SU-DHL-6 (cell line): ENCODE measurements at regions not wholly inside any gene's neighbourhood (a gene's known extent, or its start where the extent isn't known, plus 50 kb on each side); places are given as distances from the start of the nearest gene placed in this dataset.

ENCODE experiments used
- H2AFZ ChIP-seq: fragments of 200-600 bp; sonication (generic); 2 replicates; pipeline ENCODE4 v1.6.1; 2014; ENCODE audit warnings: low read depth, mild to moderate bottlenecking, moderate library complexity, mixed read lengths, antibody characterized with exemption, low read length; ENCODE audit not compliant: severe bottlenecking
- H3F3A ChIP-seq: fragments of 200-600 bp; shearing (Covaris generic); 2 replicates; pipeline ENCODE4 v1.6.0; 2016; ENCODE audit warnings: antibody characterized with exemption, mild to moderate bottlenecking; ENCODE audit not compliant: insufficient read depth
- H3K27ac ChIP-seq: fragments of 200-600 bp; sonication (generic); 2 replicates; pipeline ENCODE4 v1.5.1; 2016; ENCODE audit warnings: low read depth, mild to moderate bottlenecking, low read length, moderate library complexity, mixed read lengths
- H3K27me3 ChIP-seq: fragments of 200-600 bp; sonication (generic), shearing (Covaris generic); 2 replicates; pipeline ENCODE4 v1.6.0; 2014; ENCODE audit warnings: mild to moderate bottlenecking, low read length
- H3K36me3 ChIP-seq: fragments of 200-600 bp; sonication (generic); 2 replicates; pipeline ENCODE4 v1.6.1; 2014; ENCODE audit warnings: mild to moderate bottlenecking, low read length, mixed read lengths
- H3K4me2 ChIP-seq: fragments of 300-600, 200-600 bp; shearing (Covaris generic), sonication (generic); 2 replicates; pipeline ENCODE4 v1.6.0; 2014; ENCODE audit warnings: low read length, low read depth, mild to moderate bottlenecking; ENCODE audit not compliant: poor library complexity, severe bottlenecking
- H3K4me3 ChIP-seq: fragments of 200-600 bp; sonication (generic); 2 replicates; pipeline ENCODE4 v1.5.1; 2014; ENCODE audit warnings: antibody characterized with exemption, low read length, mild to moderate bottlenecking, mixed read lengths; ENCODE audit not compliant: insufficient read depth, poor library complexity, severe bottlenecking
- H3K79me2 ChIP-seq: fragments of 200-600 bp; sonication (generic); 2 replicates; pipeline ENCODE4 v1.6.1; 2014; ENCODE audit warnings: mild to moderate bottlenecking, low read length, moderate library complexity; ENCODE audit not compliant: insufficient read depth
- H3K9ac ChIP-seq: fragments of 200-600 bp; sonication (generic); 2 replicates; pipeline ENCODE4 v1.7.0; 2014; ENCODE audit warnings: mild to moderate bottlenecking, low read length
- H3K9me2 ChIP-seq: fragments of 200-600 bp; sonication (generic); replicated peaks from 2 replicates; pipeline ENCODE4 v1.6.1; 2014; ENCODE audit warnings: low read length; ENCODE audit not compliant: insufficient read depth
- H3K9me3 ChIP-seq: fragments of 200-600 bp; sonication (generic); 2 replicates; pipeline ENCODE4 v1.6.1; 2014; ENCODE audit warnings: low read length, mixed read lengths; ENCODE audit not compliant: insufficient read depth
- H4K20me1 ChIP-seq: fragments of 200-600 bp; sonication (generic); 2 replicates; pipeline ENCODE4 v1.6.1; 2014; ENCODE audit warnings: low read depth, mild to moderate bottlenecking, antibody characterized with exemption, low read length, moderate library complexity, mixed read lengths
- CTCF ChIP-seq: fragments of 200-600 bp; sonication (generic); IDR thresholded peaks from one replicate; pipeline ENCODE4 v1.5.1; 2017; ENCODE audit warnings: antibody characterized with exemption, mild to moderate bottlenecking, low read length, moderate library complexity; ENCODE audit not compliant: insufficient read depth, poor library complexity, severe bottlenecking
- EZH2phosphoT487 ChIP-seq: fragments of 200-600 bp; sonication (generic), shearing (Covaris generic); conservative IDR thresholded peaks from 2 replicates; pipeline ENCODE4 v1.6.1; 2018; ENCODE audit warnings: mild to moderate bottlenecking, antibody characterized with exemption, low read length, moderate library complexity, mixed read lengths

- Histone ChIP-seq H3K4me3 (no peak overlapping the region), H3K9me3 (no peaks in the 10 kb centered on the region), H3K36me3 (no peaks in the 10 kb centered on the region), H3K9me2 (no peaks in the 10 kb centered on the region), H3K27me3 (no peaks in the 10 kb centered on the region), H3F3A (no peaks in the 10 kb centered on the region), H4K20me1 (no peaks in the 10 kb centered on the region), H3K27ac (no peak overlapping the region), H3K4me2 (no peak overlapping the region), H2AFZ (no peak overlapping the region), H3K79me2 (no peaks in the 10 kb centered on the region), H3K9ac (no peak overlapping the region)
- TF ChIP-seq EZH2phosphoT487 (no peak), CTCF (no peak)
Measured at GRCh38 chr6:67883500-67884366, 751.3 kb upstream of the ADGRB3 start.

- H2AFZ ChIP-seq = no peak overlapping the region
- no peaks in the 10 kb centered on the region for H3K9me2 ChIP-seq
- no peaks in the 10 kb centered on the region for H3K9me3 ChIP-seq
- H4K20me1 ChIP-seq = no peaks in the 10 kb centered on the region
- H3K27me3 ChIP-seq = no peaks in the 10 kb centered on the region
- H3K4me3 ChIP-seq = no peak overlapping the region
- no peak for TF ChIP-seq CTCF
- TF ChIP-seq EZH2phosphoT487 = no peak
- H3K27ac ChIP-seq = no peak overlapping the region
- H3K36me3 ChIP-seq = no peaks in the 10 kb centered on the region
- no peak overlapping the region for H3K4me2 ChIP-seq
- no peaks in the 10 kb centered on the region for H3K79me2 ChIP-seq
- H3K9ac ChIP-seq = no peak overlapping the region
- no peaks in the 10 kb centered on the region for H3F3A ChIP-seq
Measured at GRCh38 chr6:67882436-67883311, 752.4 kb upstream of the ADGRB3 start.

GRCh38 chr6:67881706-67882065 is 753.4 kb upstream of the ADGRB3 start:
- Histone ChIP-seq H3K4me3 (no peak overlapping the region), H3F3A (no peaks in the 10 kb centered on the region), H3K27me3 (no peaks in the 10 kb centered on the region), H4K20me1 (no peaks in the 10 kb centered on the region), H3K9me2 (no peaks in the 10 kb centered on the region), H3K27ac (no peak overlapping the region), H3K36me3 (no peaks in the 10 kb centered on the region), H3K9ac (no peak overlapping the region), H3K9me3 (no peaks in the 10 kb centered on the region), H2AFZ (no peak overlapping the region), H3K79me2 (no peaks in the 10 kb centered on the region), H3K4me2 (no peak overlapping the region)
- no peak for TF ChIP-seq CTCF
- TF ChIP-seq EZH2phosphoT487 = no peak
